ENCODE measurements at regions not wholly inside any gene's neighbourhood (a gene's known extent, or its start where the extent isn't known, plus 50 kb on each side); places are given as distances from the start of the nearest gene placed in this dataset.

DNA sequence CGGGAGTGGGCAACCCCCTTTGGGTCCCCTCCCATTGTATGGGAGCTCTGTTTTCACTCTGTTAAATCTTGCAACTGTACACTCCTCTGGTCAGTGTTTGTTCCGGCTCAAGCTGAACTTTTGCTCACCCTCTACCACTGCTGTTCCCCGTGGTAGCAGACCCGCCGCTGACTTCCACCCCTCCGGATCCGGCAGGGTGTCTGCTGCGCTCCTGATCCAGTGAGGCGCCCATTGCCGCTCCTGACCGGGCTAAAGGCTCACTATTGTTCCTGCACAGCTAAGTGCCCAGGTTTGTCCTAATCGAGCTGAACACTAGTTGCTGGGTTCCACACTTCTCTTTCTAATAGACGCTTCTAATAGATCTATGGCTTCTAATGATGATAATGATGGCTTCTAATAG, 488.6 kb downstream of the MRPL39 start:
- H3K27me3 Mint-ChIP-seq: no peaks in the 10 kb centered on the region
- no peaks in the 10 kb centered on the region for H3K9me3 Mint-ChIP-seq
- DNase-seq: no peak

DNA sequence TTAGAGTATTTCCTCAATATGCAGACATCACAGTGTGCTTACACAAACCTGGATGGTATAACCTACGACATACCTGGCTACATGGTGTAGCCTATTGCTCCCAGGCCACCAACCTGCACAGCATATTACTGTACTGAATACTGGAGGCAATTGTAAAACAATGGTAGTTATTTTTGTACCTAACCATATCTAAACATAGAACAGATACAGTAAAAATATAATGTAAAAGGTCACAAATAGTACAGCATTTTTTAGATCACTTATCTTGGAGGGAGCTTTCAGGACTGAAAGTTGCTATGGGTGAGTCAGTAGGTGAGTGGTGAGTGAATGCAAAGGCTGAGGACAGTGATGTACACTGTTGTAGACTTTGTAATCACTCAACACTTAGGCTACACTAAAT, 492.3 kb downstream of the MRPL39 start:
- no peaks in the 10 kb centered on the region for H3K36me3 Mint-ChIP-seq (ENCODE audit: low read depth)
- H3K4me1 Mint-ChIP-seq: no peaks in the 10 kb centered on the region
- DNase-seq: no peak
- H3K4me3 Mint-ChIP-seq: no peak overlapping the region
- no peaks in the 10 kb centered on the region for H3K9me3 Mint-ChIP-seq
- H3K27me3 Mint-ChIP-seq: no peaks in the 10 kb centered on the region
- no peak overlapping the region for H3K27ac Mint-ChIP-seq
- intact Hi-C loops (cut with micrococcal nuclease): no loop called here

More for the DNA sequence above, 488.6 kb downstream of the MRPL39 start:
- H3K4me1 Mint-ChIP-seq: no peaks in the 10 kb centered on the region
- intact Hi-C loops (cut with micrococcal nuclease): no loop called here
- H3K36me3 Mint-ChIP-seq (ENCODE audit: low read depth): no peaks in the 10 kb centered on the region
- H3K4me3 Mint-ChIP-seq: no peak overlapping the region
- no peak overlapping the region for H3K27ac Mint-ChIP-seq

DNA sequence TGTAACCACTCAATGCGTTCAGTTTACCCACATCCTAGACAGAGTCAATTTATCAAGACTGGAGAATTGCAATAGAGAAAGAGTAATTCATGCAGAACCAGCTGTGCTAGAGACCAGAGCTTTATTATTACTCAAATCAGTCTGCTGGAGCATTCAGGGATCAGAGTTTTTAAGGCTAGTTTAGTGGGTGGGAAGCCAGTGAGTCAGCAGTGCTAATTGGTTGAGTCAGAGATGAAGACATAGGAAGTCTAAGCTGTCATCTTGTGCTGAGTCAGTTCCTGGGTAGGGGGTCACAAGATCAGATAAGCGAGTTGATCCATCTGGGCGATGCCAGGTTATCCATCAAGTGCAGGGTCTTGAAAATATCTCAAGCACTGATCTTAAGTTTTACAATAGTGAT, 499.6 kb downstream of the MRPL39 start:
- no peak overlapping the region for H3K4me3 Mint-ChIP-seq
- H3K36me3 Mint-ChIP-seq (ENCODE audit: low read depth): no peaks in the 10 kb centered on the region
- intact Hi-C loops (cut with micrococcal nuclease): no loop called here
- H3K9me3 Mint-ChIP-seq: no peaks in the 10 kb centered on the region
- H3K4me1 Mint-ChIP-seq: no peaks in the 10 kb centered on the region
- no peak overlapping the region for H3K27ac Mint-ChIP-seq
- H3K27me3 Mint-ChIP-seq: no peaks in the 10 kb centered on the region
- no peak for DNase-seq

DNA sequence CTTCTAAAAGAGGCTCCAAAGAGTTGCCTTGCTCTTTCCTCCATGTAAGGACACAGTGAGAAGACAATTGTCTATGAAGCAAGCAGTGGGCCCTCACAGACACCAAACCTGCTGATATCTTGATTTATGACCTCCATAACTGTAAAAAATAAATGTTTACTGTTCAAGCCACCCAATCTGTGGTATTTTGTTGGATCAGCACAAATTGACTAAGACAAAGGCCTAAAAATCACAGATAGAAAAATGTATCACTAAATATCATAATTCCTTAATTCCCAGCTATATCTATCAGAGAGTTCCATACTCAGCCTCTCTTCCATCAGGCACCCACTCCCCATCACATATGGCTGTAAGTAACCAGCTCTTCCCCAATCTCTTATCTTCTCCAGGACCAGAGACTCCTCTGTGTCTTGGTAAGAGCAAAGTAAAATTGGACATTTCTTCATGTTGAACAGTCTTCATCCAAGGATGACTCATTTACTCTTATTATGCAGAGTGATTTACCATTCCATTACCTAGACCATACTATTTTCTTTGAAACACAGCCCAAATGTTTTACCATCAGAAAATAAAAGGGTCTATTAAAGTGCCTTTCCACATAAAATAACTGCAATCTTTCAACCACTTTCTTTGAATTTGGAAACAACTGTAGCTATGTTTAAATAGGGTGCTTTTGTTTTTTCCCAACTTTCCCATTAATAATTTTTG, 503.6 kb downstream of the MRPL39 start:
- H3K36me3 Mint-ChIP-seq (ENCODE audit: low read depth): no peaks in the 10 kb centered on the region
- no peak for DNase-seq
- H3K27me3 Mint-ChIP-seq: no peaks in the 10 kb centered on the region
- H3K4me1 Mint-ChIP-seq: no peaks in the 10 kb centered on the region
- no peaks in the 10 kb centered on the region for H3K9me3 Mint-ChIP-seq
- no peak overlapping the region for H3K27ac Mint-ChIP-seq
- H3K4me3 Mint-ChIP-seq: no peak overlapping the region
- intact Hi-C loops (cut with micrococcal nuclease): no loop called here

DNA sequence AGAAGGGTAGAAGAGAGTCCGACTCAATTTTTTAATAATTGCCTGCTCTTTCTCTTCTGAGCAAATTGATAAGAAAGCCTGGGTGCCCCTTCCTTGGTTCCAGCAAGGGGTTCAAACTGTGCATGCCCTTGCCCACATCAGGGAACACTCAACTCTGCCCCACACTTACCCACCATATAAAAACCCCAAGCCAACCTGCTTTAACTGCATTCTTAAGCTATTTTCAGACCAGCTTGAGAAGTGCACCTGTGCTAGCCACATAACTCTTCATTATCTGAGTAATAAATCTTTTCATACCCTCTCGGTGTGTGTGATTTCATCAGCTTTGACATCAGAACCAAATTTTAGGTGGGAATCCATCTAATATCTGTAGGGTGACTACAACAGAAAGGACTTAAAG, 509.6 kb downstream of the MRPL39 start:
- Mint-ChIP-seq H3K4me1 (no peaks in the 10 kb centered on the region), H3K27ac (no peak overlapping the region), H3K36me3 (ENCODE audit: low read depth) (no peaks in the 10 kb centered on the region), H3K4me3 (no peak overlapping the region), H3K9me3 (no peaks in the 10 kb centered on the region), H3K27me3 (no peaks in the 10 kb centered on the region)
- no peak for DNase-seq
- intact Hi-C loops (cut with micrococcal nuclease): no loop called here

DNA sequence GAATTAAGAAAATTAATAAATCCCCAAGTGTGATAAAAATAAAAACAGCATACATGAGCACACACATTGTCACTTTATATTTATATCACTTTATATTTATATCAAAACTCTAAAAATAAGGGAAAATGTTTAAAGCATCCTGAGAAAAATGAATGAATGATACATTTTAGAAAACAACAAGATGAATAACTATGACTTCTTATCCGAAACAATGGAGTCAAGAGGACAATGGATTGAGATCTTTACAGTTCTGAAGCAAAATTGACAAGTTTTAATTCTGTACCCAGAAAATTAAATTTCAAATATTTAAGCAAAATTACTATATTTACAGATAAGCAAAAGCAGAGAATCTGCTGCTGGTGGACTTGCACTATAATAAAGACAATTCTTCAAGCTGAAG, 512.6 kb downstream of the MRPL39 start:
- DNase-seq: no peak
- Mint-ChIP-seq H3K4me1 (no peaks in the 10 kb centered on the region), H3K27ac (no peak overlapping the region), H3K4me3 (no peak overlapping the region), H3K9me3 (no peaks in the 10 kb centered on the region), H3K36me3 (ENCODE audit: low read depth) (no peaks in the 10 kb centered on the region), H3K27me3 (no peaks in the 10 kb centered on the region)
- intact Hi-C loops (cut with micrococcal nuclease): no loop called here

DNA sequence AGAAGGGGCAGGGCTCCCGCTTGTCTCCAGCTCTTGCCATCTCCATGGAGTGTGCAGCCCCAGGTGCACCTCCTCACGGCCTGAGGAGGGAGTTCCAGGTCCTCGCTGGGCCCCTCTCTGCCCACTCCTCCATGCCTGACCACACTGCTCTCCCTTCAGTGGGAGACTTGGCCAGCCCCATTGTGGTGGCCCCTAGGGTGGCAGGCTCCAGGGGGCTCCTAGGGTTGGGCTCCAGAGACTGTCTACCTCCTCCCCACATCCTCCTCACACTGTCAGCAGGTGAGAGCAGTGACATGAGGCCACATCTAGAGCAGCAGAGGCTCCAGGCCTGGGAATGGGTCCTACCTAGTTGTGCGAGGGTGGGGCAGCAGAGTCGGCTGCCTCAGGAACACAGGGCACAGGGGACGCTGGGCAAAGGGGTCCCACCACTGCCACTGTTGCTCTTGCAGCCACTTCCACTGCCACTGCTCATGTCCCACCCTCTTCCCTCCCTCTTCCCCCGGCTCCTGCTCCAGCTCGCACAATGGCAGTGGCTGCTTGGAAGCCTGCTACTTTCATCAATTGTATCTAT, 514.8 kb downstream of the MRPL39 start:
- Mint-ChIP-seq H3K27ac (no peak overlapping the region), H3K36me3 (ENCODE audit: low read depth) (no peaks in the 10 kb centered on the region), H3K9me3 (no peaks in the 10 kb centered on the region), H3K27me3 (no peaks in the 10 kb centered on the region), H3K4me3 (no peak overlapping the region), H3K4me1 (no peaks in the 10 kb centered on the region)
- DNase-seq: no peak
- intact Hi-C loops (cut with micrococcal nuclease): no loop called here

DNA sequence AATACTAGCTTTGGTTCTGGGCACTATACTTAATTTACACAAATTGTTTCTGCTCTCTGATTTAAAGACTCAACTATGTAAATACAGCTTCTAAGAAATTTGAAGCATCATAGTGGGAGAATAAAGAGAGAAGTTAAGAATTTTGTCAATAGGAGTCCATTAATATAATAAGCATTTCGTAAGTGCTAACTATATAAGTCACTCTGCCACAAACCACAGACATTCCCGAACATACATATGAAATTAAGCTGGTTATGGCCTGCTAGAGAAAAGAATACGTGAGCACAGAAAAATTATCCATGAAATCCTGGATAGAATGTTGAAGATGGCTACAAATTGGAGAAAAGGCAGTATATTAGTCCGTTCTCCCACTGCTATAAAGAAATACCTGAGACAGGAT, 526.2 kb downstream of the MRPL39 start:
- no peaks in the 10 kb centered on the region for H3K4me1 Mint-ChIP-seq
- no peak overlapping the region for H3K4me3 Mint-ChIP-seq
- H3K27ac Mint-ChIP-seq: no peak overlapping the region
- intact Hi-C loops (cut with micrococcal nuclease): no loop called here
- no peaks in the 10 kb centered on the region for H3K27me3 Mint-ChIP-seq
- H3K9me3 Mint-ChIP-seq: no peaks in the 10 kb centered on the region
- no peaks in the 10 kb centered on the region for H3K36me3 Mint-ChIP-seq (ENCODE audit: low read depth)
- DNase-seq: no peak

DNA sequence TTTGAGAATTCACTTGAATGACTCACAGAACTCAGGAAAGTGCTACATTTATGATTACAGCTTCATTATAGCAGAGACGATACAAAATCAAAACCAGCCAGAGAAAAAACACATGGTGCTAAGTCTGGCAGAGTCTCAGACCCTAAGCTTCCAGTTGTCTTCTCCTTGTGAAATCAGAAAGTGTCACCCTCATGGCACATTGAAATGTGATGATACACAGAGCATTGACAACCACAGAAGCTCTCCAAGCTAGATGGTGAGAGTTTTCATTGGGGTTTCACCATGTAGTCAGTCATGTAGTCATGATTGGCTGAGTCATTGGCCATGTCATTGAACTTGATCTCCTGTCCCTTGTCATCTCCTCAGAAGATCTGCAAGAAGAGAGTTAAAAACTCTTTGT, 526.6 kb downstream of the MRPL39 start:
- H3K9me3 Mint-ChIP-seq: no peaks in the 10 kb centered on the region
- no peak overlapping the region for H3K4me3 Mint-ChIP-seq
- no peak overlapping the region for H3K27ac Mint-ChIP-seq
- no peaks in the 10 kb centered on the region for H3K4me1 Mint-ChIP-seq
- no peaks in the 10 kb centered on the region for H3K27me3 Mint-ChIP-seq
- intact Hi-C loops (cut with micrococcal nuclease): no loop called here
- H3K36me3 Mint-ChIP-seq (ENCODE audit: low read depth): no peaks in the 10 kb centered on the region
- DNase-seq: no peak

DNA sequence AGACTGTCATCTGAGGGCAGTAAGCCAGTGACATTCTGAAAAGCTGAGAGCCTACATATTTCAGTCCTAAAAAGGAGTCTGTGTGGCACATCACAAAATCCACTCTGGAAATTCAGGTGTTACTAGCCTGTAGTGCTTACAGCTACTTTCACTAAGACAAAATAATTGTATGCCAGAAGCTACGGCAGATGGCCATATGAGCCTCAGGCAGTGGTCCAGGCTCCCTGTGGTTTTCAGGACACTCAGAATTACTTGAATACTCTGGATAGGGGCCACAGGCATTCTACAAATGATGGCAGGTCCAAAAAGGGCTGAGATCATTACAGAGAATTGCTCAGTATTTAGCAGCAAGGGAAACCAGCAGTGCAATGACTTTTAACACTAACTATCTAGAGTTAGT, 527.1 kb downstream of the MRPL39 start:
- no peak for DNase-seq
- intact Hi-C loops (cut with micrococcal nuclease): no loop called here
- Mint-ChIP-seq H3K4me1 (no peaks in the 10 kb centered on the region), H3K9me3 (no peaks in the 10 kb centered on the region), H3K27ac (no peak overlapping the region), H3K27me3 (no peaks in the 10 kb centered on the region), H3K4me3 (no peak overlapping the region), H3K36me3 (ENCODE audit: low read depth) (no peaks in the 10 kb centered on the region)

DNA sequence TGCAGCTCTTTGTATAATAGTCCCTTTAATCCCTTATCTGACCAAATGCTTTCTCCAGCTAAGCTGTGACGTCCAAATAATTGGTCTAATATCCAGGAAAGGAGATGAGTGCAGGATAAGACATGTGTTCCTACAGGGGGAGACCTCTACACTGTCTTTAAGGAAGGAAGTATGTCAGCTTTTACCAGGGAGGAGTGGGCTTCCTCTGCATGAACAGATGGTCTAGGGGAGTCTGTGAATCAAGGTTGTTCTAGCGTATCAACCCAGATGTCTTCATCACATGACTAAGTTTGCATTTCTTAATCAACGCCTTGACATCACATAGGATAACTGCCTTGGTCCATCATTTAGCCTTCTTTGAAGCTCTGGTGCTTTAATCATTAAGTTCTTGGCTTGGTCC, 528.2 kb downstream of the MRPL39 start:
- H3K4me3 Mint-ChIP-seq: no peak overlapping the region
- intact Hi-C loops (cut with micrococcal nuclease): no loop called here
- no peaks in the 10 kb centered on the region for H3K36me3 Mint-ChIP-seq (ENCODE audit: low read depth)
- no peaks in the 10 kb centered on the region for H3K9me3 Mint-ChIP-seq
- H3K27me3 Mint-ChIP-seq: no peaks in the 10 kb centered on the region
- no peak for DNase-seq
- no peaks in the 10 kb centered on the region for H3K4me1 Mint-ChIP-seq
- no peak overlapping the region for H3K27ac Mint-ChIP-seq

DNA sequence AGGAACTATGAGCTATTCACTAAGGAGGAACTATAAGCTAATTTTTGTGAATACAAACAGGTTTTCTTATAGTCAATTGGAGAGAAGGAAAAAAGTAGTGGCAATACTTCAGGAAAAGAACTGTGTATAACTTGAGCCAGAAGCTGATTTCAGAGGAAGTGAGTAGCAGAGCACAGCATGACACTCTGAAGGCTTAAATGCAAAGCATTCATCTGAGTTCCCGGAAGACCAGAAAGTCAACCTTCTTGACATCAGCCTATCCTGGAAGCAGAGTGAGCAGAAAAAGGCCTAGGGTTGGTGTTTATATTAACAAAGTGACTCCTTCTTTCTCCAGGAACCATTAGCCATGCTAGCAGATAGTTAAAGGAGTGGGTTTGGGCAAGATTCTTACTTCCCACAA, 545.2 kb downstream of the MRPL39 start:
- H3K36me3 Mint-ChIP-seq (ENCODE audit: low read depth): no peaks in the 10 kb centered on the region
- no peak overlapping the region for H3K4me3 Mint-ChIP-seq
- no peaks in the 10 kb centered on the region for H3K4me1 Mint-ChIP-seq
- DNase-seq: no peak
- H3K27me3 Mint-ChIP-seq: no peaks in the 10 kb centered on the region
- no peaks in the 10 kb centered on the region for H3K9me3 Mint-ChIP-seq
- intact Hi-C loops (cut with micrococcal nuclease): no loop called here
- H3K27ac Mint-ChIP-seq: no peak overlapping the region

DNA sequence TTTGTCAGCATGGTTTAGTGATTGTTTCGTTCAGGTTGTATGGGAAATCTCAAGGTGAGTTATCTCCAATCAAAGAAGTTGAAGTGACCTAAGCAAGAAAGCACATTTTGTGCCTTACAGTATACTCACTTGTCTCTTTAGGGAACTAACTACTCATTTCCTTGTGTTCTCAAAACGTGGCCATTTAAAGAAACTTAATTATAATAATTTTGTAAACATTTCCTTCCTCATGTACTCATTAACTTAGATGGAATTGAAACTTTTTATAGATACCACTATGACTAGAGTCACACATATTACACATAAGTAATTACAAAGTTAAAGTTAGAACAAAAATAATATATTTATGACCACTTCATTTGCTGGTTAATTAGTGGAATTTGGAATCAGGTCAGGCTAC, 552.6 kb downstream of the MRPL39 start:
- Mint-ChIP-seq H3K27ac (no peak overlapping the region), H3K27me3 (no peaks in the 10 kb centered on the region), H3K4me1 (no peaks in the 10 kb centered on the region), H3K4me3 (no peak overlapping the region), H3K36me3 (ENCODE audit: low read depth) (no peaks in the 10 kb centered on the region), H3K9me3 (no peaks in the 10 kb centered on the region)
- intact Hi-C loops (cut with micrococcal nuclease): no loop called here
- no peak for DNase-seq

DNA sequence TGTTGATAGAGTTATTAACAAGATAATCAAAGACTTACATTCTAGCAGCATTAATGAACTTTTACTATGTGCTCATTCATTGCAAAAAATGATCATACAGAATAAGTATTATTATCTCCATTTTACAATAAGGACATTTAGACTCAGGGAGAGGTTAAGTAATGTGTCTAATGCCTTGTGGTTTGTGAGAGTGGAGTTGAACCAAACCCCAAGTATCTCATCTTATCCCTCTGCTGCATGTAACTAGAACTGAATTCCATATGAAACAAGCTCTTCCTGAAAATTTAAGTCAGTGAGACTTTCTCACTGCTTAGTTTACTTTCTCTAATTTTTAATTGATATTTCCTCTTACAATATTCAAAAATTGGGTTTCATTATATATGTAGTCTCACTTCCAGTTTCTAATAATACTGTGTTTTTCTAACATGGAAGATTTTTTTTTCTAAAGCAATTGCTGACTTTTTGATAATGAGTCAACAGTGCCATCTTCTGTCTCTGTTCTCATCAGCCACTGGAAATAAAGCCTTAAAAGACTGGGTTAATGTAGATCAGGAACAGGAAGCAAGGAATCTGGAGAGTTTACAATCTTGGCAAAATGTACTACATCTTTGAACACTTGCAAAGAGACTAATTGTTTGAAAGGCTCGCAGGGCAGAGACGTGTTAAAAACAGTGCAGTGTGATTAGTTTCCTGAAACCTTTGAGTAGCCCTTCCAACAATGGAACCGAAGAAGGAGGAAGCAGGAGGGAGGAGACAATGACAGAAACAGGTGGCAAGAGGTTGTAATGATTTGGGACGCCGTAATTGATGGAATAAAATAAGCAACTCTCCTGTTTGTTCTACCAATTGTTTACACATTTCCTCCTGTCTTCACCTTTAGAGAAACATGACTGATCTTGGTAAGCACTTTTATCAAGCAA, 567.6 kb downstream of the MRPL39 start:
- no peaks in the 10 kb centered on the region for H3K36me3 Mint-ChIP-seq (ENCODE audit: low read depth)

More for the DNA sequence above, 567.6 kb downstream of the MRPL39 start:
- no peak for DNase-seq
- intact Hi-C loops (cut with micrococcal nuclease): no loop called here
- Mint-ChIP-seq H3K27me3 (no peaks in the 10 kb centered on the region), H3K4me3 (no peak overlapping the region), H3K27ac (no peak overlapping the region), H3K4me1 (peaks cover 2% of the 10 kb centered on the region), H3K9me3 (no peaks in the 10 kb centered on the region)

Data from activated CD4-positive, alpha-beta T cell treated with anti-CD3 and anti-CD28 coated beads, Interleukin-2, amount 10 ng/mL, durations not matched to agents 24 days and 14 days (primary cell).